Umbilical cord (tissue), 1 donor: ENCODE measurements at regions not wholly inside any gene's neighbourhood (a gene's known extent, or its start where the extent isn't known, plus 50 kb on each side); places are given as distances from the start of the nearest gene placed in this dataset.

Experiments
- DNase-seq: peaks from one replicate; pipeline ENCODE4 v3.0.0-alpha.2; 2015; ENCODE audit warnings: low spot score

DNA sequence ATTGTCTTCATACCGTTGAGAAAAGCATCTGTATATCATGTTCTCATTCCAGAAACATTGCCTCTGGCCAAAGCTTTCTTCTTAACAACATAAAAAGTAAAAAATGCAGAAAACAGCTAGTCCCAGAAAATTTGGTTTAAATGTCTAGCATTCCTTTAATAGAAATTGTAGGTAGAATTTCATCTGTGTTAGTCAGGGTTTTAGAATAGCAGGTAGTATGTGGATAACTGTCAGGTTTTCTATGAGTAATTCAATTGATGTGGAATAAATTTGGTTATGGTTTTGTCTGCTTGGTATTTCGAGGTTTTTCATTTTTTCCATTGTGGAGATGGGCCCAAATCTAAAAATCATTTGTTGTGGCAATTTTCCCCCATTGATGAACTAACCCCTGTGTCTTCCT is 616.7 kb downstream of the KCNJ2 start:
- no peak for DNase-seq

DNA sequence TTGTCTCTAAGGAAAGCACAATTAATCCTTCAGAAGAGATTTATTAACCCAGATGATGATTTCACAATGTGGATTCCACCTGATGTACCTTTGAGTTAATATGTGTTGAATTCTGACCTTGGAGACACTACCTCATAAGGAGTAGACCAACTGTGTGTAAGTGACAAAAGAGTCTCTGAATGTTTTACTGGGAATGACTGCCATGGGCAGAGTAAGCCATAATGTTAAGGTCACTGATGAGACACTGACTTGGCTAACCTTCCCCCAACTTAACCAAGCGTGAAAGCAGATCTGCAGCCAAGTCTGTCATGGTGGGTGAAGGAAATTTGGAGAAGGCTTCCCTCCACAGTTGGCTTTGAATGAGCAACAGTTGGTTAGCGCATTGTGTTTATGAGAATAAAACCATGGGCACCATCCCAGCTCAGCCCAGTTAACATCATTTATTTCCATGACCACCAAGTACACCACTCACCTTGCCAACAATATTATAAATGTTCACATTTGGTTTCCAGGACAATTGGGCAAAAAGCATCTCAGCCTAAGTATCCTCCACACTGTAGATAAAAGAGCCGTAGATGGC is 618.5 kb downstream of the KCNJ2 start:
- no peak for DNase-seq

DNA sequence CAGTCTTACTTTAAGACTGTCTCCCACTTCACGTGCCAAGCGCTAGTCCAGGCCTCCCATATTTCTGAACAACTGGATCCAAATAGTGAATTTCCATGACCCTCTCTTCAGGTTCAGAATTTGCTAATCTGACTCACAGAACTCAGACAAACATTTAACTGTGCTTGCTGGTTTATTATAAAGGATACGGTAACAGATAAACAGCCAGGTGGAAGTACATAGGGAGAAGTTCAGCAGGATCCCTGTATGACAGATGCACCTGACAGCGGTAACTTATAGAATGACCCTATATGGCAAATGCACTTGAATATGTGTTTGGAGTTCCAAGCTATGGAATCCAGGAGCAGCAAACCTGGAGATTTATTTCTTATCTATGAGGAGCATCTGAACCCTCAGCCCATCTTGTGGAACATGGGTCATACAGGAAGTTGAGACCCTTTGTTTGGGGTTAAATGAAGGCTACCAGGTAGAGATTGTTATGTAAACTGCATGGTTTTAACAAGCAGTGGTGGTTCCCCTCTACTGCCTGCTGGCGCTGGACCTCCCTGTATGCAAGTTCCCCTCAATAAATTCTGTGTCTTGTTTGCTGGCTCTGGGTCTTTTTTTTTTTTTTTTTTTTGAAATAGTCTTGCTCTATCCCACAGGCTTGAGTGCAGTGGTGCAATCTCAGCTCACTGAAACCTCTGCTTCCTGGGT is 622.6 kb downstream of the KCNJ2 start:
- DNase-seq, result no peak

DNA sequence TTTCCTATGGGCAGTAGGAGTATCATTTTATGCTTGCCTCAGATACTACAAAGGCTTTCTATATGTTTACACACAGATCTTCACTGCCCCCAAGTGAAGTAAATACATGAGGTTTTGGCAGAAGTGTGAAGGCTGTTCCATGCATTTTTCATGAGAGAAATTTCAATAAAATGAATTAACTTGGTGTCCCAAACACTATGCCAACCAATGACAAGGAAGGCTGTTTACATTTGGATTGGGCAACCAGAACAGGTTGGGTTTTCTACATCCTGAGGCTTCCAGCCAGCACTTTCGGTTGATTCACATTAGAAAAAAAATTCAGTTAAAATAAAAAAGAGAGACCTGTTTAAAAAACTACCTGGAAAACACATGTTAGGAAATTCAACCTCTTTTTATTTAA is 625.4 kb downstream of the KCNJ2 start:
- DNase-seq, result no peak

DNA sequence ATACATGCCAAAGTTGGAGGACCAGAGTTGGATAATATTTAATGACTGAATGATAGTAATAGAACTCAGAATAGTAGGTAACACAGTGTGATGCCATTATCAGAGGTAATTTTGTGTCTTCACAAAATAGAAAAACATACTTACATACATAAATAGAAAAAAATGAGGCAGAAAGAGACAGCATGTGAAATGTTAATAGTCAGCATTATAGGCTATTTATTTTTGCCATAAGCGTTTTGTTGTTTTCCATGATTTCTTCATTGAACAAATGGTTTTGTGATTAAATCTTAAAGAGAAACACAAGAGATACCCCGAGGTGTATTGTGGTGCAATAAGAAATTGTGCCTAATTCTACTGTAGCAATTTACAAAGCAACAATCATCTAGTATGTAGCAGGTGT is 626.3 kb downstream of the KCNJ2 start:
- no peak for DNase-seq

DNA sequence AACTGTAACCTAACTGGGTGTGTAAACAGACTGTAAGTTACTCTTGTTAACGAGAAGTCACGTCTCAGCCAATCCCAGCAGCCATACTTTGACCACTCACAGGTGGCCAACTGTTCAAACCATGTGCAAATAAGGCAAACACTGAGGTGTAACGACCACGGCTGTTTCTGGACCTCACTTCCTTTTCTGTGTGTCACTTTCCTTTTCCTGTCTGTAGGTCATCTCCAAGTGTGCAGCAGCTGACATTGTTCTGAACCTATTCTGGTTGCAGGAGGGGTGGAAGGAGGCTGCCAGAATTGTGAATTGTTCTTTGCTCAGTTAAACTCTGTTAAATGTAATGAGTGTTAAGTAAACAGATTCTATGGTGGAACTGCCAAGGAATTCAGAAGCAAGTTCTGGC is 627.4 kb downstream of the KCNJ2 start:
- DNase-seq, result no peak

DNA sequence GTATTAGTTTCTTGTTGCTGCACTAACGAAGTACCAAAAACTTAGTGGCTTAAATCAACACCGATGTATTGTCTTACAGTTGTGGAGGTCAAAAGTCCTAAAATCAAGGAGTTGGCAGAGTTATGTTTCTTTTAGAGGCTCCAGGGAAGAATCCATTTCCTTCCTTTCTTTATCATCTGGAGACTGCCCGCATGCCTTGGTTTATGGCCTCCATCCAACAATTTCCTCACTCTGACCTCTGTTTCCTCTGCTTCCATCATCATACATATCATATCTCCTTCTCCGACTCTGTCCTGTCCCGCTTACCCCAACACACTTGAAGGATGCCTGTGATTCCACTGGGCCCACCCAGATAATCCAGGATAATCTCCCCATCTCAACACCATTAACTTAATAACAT is 627.8 kb downstream of the KCNJ2 start:
- no peak for DNase-seq

DNA sequence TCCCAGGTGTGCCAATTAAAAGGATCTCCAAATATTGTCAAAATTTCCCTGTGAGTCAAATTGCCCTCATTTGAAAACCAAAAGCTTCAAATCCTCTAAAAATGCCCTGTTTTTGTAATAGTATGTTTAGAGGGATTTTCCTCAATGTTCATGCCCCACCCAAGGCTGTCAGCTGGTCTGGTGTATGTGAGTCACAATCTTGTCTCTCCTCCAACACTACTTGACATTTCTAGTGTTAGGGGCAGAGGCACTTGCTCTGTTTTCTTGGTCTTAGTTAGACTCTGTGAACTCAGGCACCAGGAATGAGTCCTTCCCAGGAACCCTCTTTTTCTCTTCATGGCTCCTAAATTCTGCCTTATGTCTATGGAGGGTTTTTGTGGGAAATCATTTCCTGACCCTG is 634.8 kb downstream of the KCNJ2 start:
- DNase-seq, result no peak

DNA sequence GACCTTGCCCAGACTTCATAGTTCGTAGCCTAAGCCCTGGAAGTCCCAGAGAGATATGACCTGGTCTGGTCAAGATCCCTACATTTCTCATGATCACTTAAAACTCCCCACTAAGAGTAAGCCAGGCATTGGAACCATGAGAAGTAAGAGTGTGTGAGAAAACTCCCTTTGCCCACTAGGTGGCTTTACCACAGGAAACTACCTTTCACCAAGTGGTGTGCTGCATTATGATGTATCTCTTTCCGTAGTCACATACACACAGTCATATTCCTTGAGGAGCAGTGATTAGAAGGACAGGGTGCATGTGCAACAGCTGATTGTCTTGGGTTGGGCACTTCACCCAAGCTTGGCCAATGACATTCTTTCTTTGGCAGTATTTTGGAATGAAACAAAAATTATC is 639.3 kb downstream of the KCNJ2 start:
- no peak for DNase-seq

DNA sequence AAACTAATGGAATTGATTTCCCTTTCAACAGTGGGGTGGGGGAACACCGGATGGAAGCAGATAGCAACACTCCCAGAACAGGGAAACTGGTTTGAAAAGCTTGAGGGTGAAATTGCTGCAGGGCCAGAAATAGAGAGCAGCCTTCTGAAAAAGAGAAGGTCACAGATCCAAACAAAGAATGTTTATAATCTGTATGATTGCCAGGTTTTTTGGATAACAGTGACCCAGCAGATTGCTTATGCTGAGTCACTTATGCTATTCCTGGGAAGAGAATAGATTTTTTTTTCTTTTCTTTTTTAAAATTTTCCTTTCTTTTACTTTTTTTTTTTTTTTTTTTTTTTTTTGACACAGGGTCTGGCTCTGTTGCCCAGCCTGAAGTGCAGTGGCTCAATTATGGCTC is 641.3 kb downstream of the KCNJ2 start:
- no peak for DNase-seq

DNA sequence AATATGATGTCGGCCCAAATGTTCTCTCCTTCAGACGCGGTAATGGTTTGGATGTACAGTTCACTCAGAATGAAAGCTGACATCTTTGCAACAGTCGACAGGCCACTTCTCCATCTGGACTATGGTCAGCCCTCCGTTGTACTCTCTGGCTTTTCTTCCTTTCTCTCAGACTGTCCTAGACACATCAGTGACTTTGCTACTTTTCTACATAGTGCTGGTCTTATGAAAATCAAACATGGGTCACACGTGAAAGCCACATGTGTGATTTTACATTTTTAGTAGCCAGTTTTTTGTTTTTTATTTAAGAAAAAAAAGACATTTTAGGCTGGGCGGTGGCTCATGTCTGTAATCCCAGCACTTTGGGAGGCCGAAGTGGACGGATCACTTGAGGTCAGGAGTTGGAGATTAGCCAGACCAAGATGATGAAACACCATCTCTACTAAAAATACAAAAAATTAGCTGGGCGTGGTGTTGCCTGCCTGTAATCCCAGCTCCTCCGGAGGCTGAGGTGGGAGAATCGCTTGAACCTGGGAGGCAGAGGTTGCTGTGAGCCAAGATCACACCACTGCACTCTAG is 644.1 kb downstream of the KCNJ2 start:
- no peak for DNase-seq

DNA sequence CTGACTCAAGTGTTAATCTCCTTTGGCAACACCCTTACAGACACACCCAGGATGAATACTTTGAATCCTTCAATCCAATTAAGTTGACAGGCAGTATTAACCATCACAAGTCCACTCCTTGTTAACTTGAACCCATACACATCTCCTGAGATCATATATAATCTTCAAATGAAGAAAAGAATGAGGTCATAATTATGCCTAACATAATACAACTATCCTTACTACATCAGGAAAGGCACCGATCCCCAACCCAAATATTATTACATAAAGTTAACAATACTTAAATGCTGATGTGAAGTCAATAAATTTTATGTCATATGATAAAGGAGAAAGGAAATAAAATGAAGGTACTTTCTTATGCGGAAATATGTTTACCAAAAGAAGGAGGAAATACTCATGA is 649.9 kb downstream of the KCNJ2 start:
- DNase-seq, result no peak

DNA sequence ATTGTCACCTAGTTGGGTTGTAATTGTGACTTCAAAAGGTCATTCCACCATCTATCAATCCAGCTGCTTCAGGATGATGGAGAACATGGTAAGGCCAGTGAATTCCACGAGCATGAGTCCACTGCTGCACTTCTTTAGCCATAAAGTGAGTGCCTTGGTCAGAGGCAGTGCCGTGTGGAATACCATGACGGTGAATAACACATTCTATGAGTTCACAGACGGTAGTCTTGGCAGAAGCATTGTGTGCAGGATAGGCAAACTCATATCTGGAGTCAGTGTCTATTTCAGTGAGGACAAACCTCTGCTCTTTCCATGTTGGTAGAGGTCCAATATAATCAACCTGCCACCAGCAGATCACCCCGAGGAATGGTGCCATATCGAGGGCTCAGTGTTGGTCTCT is 650.9 kb downstream of the KCNJ2 start:
- no peak for DNase-seq

DNA sequence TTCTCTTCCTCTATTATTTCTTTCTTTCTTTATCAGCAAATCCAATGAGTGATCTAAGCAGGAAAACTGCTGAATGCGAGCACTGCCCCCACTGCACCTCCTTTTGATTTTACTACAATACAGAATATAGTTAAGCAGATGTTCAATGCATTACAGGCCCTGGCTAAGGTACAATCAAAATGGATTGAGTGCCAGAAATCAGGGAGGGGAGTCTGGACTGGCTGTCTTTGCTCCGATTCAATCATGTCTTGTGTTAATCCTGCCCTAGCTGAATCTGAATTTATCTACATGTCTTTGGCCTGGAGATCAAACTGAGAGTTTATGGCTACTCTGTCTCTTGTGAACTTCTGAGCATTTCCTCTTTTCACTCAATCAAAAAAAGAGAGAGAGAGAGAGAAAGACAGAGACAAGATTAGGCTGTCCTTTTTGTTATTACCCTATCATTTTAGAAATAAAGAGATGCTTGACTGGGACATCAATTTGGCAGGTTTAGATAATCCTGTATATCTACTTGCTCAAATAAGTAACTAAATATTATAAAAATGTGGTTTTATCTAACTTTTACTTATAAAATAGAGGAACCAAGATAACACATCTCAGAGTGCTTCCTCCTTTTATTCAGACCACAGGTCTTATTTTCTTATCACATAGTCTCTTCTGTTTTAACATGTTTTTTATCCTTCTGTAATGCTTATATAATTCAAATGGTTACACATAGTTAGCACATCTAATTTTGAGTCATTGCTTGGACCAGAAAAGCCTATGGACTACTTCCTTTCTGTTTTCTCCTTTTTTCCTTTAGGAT is 656.2 kb downstream of the KCNJ2 start:
- peak; percentile 30 for DNase-seq

DNA sequence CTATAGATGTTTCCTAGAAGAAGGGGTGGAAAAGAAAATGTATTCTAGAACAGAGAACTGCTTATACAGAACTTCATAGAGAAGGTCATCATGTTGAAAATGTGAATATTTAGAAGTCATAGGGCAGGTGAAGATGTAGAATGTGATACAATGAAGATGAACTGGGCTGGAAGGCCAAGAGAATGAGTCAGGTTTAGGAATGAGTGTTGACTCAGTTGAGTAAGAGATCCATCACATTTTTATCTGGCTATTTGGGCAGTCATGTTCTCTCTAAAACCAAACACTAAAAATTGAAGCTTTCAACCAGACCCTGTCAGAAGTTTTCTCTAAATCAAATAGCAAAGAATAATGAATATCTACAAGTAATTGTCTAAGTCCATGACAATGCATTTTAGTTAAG is 660.5 kb downstream of the KCNJ2 start:
- no peak for DNase-seq

DNA sequence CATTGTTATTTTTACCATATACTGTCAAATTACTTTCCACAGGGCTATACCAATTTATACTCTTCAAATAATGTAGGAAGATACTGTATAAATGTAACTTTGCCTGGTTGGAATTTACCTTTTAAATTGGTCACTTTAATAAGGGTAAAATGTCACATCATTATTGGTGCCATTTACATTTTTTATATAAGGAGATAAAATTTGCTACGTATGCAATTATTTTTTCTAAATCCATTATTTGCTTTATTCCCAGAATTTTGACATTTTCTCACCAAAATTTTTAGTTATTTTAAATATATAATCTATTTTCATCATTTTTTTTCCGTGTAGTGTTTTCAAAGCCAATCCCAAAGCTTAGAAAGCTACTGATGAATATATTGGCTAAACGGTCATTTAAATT is 664.7 kb downstream of the KCNJ2 start:
- no peak for DNase-seq

DNA sequence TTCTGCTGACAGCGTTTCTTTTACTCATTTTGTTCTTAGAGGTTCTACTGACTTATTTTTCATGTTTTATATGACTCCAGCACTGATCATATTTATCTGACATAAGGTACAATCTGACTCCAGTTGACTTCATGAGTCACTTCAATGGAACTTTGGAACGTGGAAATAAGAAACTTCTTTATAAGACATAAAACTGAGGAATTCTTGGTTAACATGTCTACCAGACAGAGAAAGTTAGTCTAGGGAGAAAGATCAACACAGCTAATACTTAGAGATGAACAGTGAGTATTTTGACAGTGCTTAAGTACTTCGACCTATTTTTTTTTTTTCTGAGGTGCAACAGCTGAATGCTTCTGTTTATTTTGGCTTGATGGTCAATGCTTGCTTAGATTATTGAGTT is 679.5 kb downstream of the KCNJ2 start:
- DNase-seq, result no peak

DNA sequence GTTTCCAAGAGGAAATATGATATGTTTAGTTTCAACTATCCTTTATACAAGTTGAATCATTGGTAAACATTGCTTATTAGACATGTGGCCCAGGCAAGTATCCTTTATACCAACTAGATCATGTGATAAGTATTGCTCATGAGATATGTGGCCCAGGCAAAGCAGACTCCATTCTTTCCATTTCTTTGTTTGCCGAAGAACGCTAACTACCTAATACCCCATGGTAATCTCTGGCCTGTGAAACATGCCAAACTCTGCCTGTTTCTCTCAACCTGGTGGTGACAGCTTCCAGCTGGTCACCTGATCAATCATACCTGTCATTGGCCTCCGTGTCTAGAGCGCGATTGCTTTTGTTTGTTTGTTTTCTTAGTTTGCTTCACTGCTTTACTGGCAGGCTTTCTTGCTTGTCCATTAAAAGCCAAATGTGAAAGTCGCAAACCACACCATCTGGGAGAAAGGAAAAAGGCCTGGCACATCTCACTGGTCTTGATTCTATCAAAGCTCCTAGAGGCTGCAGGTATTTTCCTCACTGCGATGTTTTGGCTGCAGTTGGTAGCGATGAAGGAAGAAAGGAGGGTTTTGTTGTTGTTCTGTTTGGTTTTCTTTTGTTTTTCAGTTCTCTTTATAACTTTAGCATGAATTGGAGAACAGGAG is 686.2 kb downstream of the KCNJ2 start:
- no peak for DNase-seq

DNA sequence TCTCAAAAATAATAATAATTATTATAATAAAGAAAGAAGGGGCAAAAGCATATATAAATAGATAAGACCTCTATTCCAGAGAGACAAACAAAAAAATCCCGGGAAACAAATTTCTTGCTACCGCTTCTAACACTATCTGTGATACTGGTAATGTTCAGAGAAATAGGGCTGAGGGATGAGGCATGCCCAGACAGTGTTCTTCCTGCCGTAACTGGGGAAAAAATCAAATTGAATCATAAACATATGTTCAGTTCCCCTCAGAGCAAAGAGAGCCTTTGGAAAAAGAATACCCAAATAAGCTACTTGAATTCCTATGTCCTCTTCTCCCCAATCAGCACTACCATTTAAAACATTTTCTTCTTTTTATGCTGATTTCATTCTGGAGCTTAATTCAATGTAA is 688.0 kb downstream of the KCNJ2 start:
- DNase-seq, result no peak

DNA sequence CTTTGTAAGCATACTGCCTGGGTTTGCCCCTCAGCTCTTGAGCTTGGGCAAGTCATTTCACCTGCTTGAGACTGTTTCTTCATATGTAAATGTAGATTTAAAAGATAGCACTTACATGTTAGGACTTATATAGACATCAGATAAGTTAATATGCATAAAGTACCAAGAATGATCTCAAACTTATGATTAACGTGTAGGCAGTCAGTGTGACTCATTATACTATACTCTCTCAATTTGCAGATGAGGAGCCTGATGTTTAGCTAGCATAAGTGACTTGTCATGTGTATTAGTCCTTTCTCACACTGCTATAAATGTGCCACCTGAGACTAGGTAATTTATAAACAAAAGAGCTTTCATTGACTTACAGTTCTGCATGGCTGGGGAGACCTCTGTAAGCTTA is 690.5 kb downstream of the KCNJ2 start:
- DNase-seq, result no peak

DNA sequence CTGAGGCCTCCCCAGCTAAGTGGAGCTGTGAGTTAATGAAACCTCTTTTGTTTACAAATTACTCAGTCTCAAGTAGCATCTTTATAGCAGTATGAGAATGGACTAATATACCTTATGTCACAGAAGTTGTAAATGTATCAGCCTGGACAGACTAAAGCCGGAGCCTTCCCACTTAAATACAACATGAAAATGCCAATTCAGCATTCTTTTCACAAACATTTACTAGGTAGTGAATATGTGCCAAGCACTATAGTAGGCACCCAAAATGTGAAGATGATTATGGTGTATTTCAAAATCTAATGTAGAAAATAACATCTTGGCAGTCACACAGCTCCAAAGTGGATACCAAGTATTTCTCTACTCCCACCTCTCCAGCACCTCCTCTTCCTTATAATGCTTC is 693.0 kb downstream of the KCNJ2 start:
- no peak for DNase-seq
